ENCODE measurements at regions not wholly inside any gene's neighbourhood (a gene's known extent, or its start where the extent isn't known, plus 50 kb on each side); places are given as distances from the start of the nearest gene placed in this dataset.
A peak's percentile ranks its signal among the peaks of the same experiment; 100 is the strongest.

DNA sequence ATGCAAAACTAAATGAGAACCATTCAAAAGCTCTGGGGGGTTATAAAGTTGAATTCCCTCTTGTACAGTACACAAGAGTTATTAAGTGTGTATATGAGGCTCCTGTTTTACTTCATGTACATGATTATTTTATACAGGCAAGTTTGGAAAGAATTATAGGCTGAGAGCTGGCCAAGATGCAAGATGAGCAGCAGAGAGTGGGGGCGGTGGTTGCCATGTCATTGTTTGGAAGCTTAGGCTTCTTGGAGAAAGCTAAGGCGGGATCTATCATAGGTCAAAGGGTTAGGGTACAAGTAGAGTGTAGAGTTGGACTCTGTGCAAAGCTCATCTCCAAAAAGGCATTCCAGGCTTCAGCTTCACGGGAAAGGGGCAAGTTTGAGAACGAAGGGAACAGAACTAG lies 297.1 kb upstream of the TBX3 start:
- DNase-seq (ENCODE audit: low read depth in 4 of 4, low spot score in 2 of 4) = no peak

DNA sequence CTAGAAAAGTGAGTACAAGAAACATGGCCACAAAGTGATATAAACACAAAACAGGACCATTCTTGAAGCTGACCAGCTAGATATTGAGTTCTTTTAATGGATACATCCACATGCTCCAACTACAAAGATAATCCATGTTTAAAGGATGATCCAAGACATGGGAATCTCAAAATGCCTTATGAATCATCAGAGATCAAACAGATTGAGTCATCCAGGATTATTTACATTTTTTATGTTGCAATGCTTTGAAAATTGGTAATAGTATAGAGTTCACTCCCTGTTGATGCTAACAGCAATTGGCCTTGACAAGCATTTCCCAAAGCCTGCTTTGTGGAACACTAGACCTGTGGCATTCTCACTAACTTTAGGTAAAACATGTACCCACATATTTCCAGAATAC lies 293.0 kb upstream of the TBX3 start:
- no peak for DNase-seq (ENCODE audit: low read depth in 4 of 4, low spot score in 2 of 4)

DNA sequence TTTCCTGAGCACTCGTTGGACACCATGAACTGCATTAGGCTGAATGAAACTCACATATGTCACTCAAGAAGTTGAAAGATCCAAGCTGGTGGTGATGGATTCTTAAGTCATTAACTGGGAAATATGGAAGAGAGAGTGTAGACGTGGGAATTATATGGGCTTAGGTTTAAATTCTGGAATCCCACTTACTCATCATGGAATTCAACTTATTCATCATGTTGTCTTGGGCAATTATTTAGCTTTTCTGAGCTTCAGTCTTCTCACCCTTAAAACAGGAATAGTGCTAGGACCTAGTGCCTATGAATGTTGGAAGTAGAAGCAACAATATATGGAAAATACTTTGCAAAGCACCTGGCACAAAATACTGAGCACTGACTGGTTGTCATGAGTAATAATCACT lies 292.4 kb upstream of the TBX3 start:
- DNase-seq (ENCODE audit: low read depth in 4 of 4, low spot score in 2 of 4) = no peak

DNA sequence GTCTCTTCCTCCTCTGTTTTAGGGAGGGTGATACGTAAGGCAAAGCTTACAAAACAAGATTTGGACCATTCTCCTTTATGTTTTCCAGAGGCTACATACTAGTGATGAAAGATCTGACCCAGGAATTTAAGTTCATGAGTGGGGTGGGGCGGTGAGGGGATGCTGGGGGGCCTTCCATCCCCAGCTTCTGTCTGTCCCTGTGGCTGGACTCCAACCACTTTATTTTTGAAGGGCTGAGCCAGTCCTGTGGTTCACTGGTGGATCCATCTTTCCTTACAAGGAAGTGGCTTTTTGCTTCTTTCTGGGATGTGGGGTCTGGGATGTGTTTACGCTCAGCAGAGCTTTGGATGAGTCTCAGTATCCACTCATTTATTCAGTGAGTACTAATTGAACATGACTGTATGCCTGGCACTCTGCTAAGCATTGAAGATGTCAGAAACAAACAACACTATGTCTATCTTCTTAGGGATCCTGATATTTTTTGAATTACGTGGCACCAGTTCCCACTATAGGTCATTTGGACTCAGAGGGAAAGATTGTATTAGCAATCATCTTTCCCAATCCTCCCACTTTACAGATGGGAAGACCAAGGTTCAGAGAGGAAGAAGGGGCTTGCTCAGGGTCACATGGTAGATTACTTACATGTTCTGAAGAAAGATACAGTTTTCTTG lies 291.8 kb upstream of the TBX3 start:
- no peak for DNase-seq (ENCODE audit: low read depth in 4 of 4, low spot score in 2 of 4)

DNA sequence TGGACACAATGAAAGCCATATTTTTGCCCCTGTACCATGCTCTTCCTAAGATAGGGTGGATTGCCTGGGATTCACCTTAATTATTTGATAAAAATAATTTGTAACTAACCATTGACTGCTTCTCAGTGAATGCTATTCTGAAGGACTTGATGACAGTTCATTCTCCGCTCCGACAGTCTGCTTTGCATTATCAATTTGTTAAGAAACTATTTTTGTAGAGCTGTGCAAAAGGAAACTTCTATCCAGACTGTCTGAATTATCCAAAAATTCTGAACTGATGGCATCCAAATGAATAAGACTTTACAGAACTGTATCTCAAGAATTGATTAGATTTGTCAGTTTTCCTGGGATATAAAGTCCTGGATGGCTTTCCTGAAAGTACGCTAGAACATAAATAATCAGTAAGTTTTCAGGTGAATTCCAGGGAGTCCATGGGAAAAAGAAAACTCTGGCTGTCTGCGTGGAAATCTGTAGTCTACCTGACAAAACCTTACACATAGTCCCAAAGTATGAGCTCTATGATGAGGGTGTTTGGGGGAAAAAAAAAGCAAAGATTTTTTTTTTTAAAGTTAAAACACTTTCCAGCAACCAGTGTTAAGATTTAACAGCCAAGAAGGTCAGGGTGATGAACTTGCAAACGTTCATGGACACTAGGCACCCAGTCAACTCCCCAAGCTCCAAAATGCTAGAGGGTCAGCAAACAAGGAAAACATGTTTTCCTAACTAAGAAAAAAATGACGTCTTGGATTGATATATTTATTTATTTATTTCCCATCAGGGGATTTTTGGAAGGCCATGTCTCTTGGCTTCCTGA lies 291.1 kb upstream of the TBX3 start:
- no peak for DNase-seq (ENCODE audit: low read depth in 4 of 4, low spot score in 2 of 4)

DNA sequence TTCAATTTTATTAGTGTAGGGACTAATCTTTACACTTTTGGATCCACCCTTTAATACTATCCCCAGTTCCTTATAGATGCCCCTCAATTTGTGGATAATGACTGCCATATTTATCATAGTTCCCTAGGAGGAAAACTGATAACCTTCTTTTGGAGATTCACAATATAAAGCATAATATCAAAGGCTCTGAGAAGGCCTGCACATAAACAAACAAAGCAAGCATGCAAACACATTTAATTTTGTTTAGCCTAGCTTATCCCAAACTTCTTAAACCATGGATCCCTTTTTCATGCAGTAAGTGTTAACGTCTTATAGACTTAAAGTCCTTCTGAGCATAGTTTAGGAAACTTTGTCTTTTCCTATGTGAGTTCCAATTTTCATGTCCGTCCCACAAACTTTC lies 290.4 kb upstream of the TBX3 start:
- DNase-seq (ENCODE audit: low read depth in 4 of 4, low spot score in 2 of 4) = no peak

DNA sequence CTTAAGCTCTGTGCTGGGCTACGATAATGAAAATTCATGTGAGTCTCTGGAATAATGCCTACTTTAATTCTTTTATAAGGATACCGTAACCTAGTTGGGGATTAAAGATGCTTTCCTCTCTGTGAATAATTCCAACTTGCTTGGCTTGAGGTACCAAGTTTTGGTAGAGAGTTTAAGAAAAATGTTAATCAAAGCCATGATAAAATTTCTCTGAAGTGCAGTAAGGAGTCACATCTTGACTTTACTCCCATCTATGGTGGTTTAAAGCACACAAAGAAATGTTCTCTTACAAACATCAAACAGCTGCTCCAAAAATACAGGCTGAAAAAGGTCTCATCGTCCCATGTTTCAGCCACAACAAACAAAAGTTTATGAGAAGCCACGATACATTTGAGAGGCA lies 284.8 kb upstream of the TBX3 start:
- DNase-seq (ENCODE audit: low read depth in 4 of 4, low spot score in 2 of 4) = no peak

DNA sequence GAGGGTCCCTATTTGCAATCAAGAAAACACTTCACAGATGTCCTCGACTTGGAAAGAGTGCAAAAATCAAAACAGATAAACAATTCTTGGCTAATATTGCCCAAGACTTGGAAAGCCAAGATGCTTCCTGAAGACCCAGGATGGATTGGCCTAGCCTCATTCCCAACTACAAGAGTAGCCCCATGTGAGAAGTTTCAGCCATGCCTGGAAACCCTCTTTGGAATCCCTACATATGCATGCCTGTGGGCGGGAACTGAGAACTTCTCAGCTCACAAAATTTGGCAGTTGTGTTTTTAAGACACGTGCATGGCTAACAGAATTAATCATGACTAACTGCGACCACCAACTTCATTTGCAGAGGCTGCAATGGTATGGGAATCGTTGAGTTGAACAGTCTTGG lies 283.2 kb upstream of the TBX3 start:
- DNase-seq (ENCODE audit: low read depth in 4 of 4, low spot score in 2 of 4) = no peak

DNA sequence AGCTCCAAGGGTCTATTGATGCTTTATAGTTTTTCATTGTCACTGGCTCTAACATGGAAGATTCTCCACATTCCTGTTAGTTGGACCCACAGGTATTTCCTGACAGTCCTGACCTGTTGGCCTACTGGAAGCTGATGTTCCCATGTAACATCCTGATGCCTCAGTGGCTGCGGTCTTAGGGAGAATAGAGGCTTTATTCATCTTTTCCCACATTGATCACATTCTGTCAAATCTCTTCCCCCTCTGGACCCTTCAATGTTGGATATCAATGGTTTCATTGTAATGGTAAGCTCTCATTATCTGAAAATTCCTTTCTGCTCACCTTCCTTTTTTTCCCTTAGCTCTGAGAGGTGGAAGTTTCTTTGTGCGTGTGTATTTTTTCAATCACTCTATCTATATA lies 280.9 kb upstream of the TBX3 start:
- DNase-seq (ENCODE audit: low read depth in 4 of 4, low spot score in 2 of 4) = no peak

DNA sequence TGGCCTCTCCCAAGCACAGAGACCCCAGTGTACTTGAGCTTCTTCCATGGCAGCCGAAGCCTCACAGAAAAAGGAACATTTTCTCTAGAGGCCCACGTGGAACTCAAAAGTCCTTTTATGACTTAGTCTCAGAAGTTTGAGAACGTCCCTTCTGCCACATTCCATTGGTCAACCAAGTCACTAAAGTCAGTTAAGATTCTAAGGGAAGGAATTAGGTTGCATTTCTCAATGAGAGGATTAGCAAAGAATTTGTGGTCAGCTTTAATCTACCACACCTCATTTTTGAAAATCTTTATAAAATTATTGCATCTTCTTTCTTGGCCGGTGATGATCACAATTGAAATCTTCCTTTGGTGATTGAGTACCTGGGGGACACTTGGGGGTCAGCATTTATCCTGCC lies 279.9 kb upstream of the TBX3 start:
- DNase-seq (ENCODE audit: low read depth in 4 of 4, low spot score in 2 of 4) = no peak

DNA sequence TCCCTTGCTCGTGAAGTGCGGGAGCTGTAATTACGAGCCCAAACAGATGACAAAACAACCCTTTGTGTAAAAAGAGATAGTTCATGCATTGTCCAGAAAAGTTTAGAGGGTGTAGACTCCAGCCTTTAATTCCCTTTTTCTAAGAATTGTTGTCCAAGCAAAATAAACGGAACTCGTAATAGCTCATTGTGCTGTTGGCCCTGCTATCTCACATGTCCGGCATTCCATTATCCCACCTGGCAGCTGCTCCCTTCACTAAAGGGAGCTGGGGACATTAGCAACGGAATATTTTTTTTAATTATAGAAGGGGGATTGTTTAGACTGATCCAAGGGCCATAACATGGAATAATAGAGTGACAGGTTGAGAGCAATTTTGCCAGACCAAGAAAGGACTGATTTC lies 277.5 kb upstream of the TBX3 start:
- no peak for DNase-seq (ENCODE audit: low read depth in 4 of 4, low spot score in 2 of 4)

DNA sequence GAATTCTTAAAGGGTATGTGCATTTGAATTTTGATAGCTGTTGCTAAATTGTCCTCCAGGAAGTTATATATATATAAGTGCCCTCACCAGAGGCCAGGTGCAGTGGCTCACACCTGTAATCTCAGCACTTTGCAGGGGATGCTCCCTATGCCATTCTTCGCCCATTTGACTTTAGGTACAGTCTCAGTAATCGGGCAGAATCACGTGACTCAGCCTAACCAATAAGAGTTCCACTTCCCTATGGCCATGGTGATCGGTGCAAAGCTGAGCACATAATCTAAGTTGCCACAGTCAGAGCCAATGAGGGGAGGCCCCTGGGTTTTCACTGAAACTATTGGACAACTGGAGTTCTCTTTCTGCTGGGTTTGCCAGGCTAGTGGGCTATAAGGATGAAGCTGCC lies 274.6 kb upstream of the TBX3 start:
- no peak for DNase-seq (ENCODE audit: low read depth in 4 of 4, low spot score in 2 of 4)

DNA sequence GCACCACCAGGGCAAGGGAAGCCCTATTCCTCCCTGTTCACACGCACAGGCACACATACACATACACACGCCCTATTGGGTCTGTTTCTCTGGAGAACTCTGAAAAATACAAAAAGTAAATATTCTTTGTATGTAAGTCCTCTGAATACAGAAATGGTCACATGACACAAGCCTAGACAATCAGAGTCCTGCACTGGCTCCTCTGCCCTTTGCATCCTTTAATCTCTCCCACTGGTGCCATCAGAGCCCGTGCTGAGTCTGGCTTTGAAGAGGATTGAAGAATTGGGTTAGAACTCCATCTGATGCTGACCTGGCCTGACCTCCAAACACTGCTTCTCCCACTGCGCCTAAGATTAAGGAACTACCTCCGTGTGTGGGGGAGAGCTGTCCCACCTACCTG lies 273.2 kb upstream of the TBX3 start:
- DNase-seq (ENCODE audit: low read depth in 4 of 4, low spot score in 2 of 4) = no peak

DNA sequence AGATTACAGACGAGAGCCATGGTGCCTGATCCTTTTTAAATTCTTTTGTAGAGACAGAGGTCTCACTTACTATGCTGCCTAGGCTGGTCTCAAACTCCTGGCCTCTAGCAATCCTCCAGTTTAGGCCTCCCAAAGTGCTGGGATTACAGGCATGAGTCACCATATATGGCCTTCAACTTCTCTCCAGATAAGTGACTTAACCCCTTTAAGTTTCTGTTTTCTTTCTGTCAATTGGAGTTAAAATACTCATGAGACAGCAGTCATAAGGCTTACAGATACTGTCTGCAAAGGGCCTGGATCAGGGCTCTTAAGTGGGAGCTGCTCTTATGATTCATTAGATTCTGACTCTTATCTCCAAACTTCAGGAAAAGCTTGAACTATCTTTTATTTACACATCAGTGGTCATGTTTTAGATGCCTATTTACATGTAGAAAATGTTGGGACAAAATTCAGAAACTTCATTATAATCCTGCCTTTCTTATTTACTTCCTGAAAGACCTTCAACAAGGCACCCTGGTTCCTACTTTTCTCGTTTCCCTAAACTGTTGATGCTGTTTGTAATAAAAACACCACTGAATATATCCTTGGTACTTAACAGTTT lies 271.5 kb upstream of the TBX3 start:
- DNase-seq (ENCODE audit: low read depth in 4 of 4, low spot score in 2 of 4) = no peak

DNA sequence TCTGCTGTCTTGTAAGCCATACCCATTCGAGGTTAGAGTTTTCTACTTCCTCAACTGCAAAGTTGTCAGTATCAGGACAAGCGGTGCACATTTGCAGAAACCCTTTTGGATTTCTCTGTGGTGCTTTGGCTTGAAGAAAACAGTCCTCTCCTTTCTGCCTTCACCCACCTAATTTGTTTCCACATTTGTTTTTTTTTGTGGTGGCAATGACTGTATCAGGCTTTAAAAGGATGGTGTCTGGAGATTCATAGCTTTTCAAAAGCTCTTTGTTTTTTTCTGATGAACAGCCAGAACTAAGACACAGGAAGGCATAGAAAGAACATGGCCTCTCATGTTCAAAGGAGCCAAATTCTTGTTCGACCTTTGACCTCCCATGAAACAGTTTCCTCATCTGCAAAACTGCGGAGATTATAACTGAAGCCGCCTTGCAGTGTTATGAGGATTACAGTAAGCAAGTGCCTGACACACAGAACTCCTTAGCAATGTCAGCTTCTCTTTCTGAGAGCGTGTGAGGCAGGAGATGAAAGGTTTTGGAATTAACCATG lies 270.6 kb upstream of the TBX3 start:
- DNase-seq (ENCODE audit: low read depth in 4 of 4, low spot score in 2 of 4) = no peak

DNA sequence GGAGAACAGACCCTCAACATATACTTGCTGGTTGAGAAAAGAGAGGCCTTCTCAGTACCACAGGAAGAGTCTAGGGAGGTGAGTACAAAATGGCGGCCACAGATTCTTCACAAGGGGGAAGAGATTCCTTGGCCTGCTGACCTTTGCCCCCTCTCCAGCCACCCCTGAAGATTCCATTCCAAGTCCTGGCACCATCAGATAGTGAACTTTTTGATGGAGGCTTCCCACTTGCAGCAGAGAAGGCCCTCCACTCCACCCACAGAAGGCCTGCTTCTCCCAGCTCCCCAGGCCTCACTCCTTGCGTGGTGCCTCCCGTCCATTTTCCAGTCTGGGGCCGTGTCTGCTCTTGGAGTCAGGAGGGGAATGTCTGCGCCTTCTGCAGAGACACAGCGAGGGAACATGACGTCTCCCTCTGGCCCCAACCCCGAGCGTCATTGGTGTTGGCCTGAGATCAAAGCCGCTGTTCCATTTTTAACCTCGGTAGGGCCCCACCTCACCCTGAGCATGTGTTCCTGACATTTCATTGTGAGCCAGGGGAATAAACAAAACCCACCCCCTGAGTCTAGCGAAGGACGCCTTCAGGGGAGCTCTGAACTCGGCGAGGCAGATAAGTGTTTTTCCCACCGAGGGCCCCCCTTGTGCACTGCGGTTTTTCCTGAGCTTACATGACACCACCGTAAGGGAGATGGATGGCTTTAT lies 268.7 kb upstream of the TBX3 start:
- peak; percentile 44 to 66 (median 56) for DNase-seq (ENCODE audit: low read depth in 4 of 4, low spot score in 2 of 4)

DNA sequence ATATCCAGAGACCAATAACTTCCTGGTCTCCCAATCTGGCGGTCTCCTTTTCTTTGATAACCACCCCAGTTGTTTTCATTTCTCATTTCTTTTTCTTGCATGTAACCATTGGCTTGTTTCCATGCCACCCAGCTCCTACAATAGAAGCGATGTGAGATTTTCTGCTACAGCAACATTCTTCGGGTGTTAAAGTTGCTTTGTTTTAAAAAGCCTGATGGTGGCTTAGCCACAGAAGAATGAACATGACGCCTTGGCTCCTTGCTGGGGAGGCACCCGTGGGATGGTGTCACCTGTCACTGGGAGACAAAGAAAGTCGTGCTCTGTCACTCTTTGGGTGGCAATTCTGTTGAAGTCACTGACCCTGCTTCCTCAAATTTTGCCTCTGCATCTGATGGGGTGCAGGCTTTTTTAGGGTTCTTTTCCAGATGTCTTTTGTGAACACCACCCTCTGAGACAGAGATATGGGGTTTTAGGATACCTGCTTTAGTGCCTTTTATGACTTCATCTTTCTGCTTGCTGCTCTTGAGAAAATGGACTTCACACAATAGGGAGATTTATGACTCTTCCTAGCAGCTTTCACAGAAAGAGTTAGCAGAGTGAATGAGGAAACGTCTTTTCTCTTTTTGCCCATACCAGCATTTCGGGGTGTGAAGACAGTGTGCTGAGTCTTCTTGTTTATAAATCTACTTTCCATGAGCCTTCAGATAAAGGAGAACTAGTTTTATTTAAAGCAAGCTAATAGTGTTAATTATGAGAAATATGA lies 265.3 kb upstream of the TBX3 start:
- DNase-seq (ENCODE audit: low read depth in 4 of 4, low spot score in 2 of 4) = no peak

DNA sequence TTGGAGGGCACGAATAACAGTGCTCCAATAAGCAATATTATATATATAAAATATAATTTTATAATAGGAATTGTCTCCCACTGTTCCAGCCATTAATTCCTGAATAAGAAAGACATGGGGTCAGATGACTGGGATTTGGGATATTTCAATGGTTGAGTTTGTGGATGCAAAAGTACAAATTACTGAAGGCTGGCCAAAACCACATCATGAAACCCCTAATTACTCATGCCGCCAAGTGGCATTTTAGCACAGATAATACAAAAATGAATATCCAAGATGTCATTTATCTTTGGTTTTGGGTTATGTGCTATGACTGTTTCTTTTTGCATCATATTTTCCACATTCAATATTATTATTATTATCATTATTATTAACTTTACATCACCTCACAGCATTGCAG lies 261.4 kb upstream of the TBX3 start:
- no peak for DNase-seq (ENCODE audit: low read depth in 4 of 4, low spot score in 2 of 4)

DNA sequence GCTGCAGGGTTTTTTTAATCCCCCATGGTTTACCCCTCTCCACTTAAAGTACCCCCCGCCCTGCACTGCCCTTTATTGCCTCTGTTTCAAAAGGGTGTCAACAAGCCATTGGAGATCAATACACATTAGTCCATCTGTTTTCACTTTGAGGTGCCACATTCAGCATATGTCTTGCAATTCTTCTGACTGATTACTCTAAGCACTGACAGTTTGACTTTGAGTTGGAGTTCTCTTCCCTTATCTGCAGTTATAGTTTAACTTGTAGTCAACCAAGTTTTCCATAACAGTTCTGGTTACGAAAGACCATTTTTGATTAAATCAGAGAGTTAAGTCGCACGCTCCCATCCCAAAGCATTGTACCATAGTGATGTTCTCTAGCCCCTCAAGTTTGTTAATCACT lies 260.8 kb upstream of the TBX3 start:
- DNase-seq (ENCODE audit: low read depth in 4 of 4, low spot score in 2 of 4) = no peak

DNA sequence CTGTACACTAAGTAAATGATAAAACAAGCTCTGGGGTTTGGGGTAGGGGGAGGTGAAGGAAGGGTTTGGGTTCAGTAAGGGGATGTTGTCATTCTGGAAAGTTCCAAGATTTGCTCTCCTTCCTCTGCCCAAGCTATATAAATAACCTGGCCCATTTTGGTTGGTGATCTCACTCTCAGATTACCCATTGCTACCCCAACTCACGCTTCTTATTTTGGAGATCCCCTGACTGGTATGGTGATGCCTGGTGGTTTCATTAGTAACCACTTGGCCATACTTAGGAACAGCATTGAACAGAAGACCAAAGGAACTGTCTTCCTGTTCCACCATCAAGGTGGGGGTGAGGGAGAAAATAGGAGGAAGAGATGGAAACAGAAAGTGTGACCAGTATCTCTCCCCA lies 259.6 kb upstream of the TBX3 start:
- no peak for DNase-seq (ENCODE audit: low read depth in 4 of 4, low spot score in 2 of 4)
